Stimulated activated memory B cell treated with anti-CD40 and anti-IgM and Interleukin-4, amounts not matched to agents 10 μg/mL and 1 μg/mL and 100 μg/mL, for 72 hours (primary cell): ENCODE measurements at regions not wholly inside any gene's neighbourhood (a gene's known extent, or its start where the extent isn't known, plus 50 kb on each side); places are given as distances from the start of the nearest gene placed in this dataset.
"Not testable (repeated sequence)": the region's sequence is repeated elsewhere in the genome, so short reads cannot be mapped to it uniquely, and the experiment has no call there.

ENCODE experiments used
- ATAC-seq: fragments of 150-1000 bp; cut with Tn5 transposase; 2 replicates; pipeline ENCODE4 v1.10.0; 2021
- H3K27ac Mint-ChIP-seq: one replicate; pipeline ENCODE4 v1.8.0; 2022; ENCODE audit warnings: mild to moderate bottlenecking, mixed read lengths
- H3K27me3 Mint-ChIP-seq: one replicate; pipeline ENCODE4 v1.8.0; 2022; ENCODE audit warnings: mixed read lengths
- H3K36me3 Mint-ChIP-seq: one replicate; pipeline ENCODE4 v1.8.0; 2022; ENCODE audit warnings: mixed read lengths
- H3K4me1 Mint-ChIP-seq: one replicate; pipeline ENCODE4 v1.8.0; 2022; ENCODE audit warnings: mixed read lengths
- H3K4me3 Mint-ChIP-seq: one replicate; pipeline ENCODE4 v1.8.0; 2022; ENCODE audit warnings: mild to moderate bottlenecking, moderate library complexity, mixed read lengths
- H3K9me3 Mint-ChIP-seq: one replicate; pipeline ENCODE4 v1.8.0; 2022; ENCODE audit warnings: mixed read lengths

GRCh38 chr6:140160494-140160893 is 786.0 kb upstream of the CITED2 start:
- no peak overlapping the region for H3K27ac Mint-ChIP-seq
- H3K9me3 Mint-ChIP-seq: peaks cover 2% of the 10 kb centered on the region
- no peaks in the 10 kb centered on the region for H3K27me3 Mint-ChIP-seq
- H3K4me3 Mint-ChIP-seq: no peak overlapping the region
- H3K4me1 Mint-ChIP-seq: no peaks in the 10 kb centered on the region
- no peaks in the 10 kb centered on the region for H3K36me3 Mint-ChIP-seq
- no peak for ATAC-seq

- ATAC-seq: no peak
- Mint-ChIP-seq H3K27ac (no peak overlapping the region), H3K27me3 (no peaks in the 10 kb centered on the region), H3K4me1 (no peaks in the 10 kb centered on the region), H3K4me3 (no peak overlapping the region), H3K9me3 (no peaks in the 10 kb centered on the region), H3K36me3 (no peaks in the 10 kb centered on the region)
Observed at GRCh38 chr6:140156131-140156530, 781.7 kb upstream of the CITED2 start.

GRCh38 chr6:140155451-140156126 is 781.1 kb upstream of the CITED2 start:
- ATAC-seq: no peak
- Mint-ChIP-seq H3K9me3 (no peaks in the 10 kb centered on the region), H3K4me3 (no peak overlapping the region), H3K27ac (no peak overlapping the region), H3K4me1 (no peaks in the 10 kb centered on the region), H3K27me3 (no peaks in the 10 kb centered on the region), H3K36me3 (no peaks in the 10 kb centered on the region)

- no peaks in the 10 kb centered on the region for H3K36me3 Mint-ChIP-seq
- H3K27me3 Mint-ChIP-seq: no peaks in the 10 kb centered on the region
- no peak overlapping the region for H3K27ac Mint-ChIP-seq
- H3K4me1 Mint-ChIP-seq: no peaks in the 10 kb centered on the region
- H3K4me3 Mint-ChIP-seq: no peak overlapping the region
- H3K9me3 Mint-ChIP-seq: no peaks in the 10 kb centered on the region
- no peak for ATAC-seq
Observed at GRCh38 chr6:140153703-140154102, 779.3 kb upstream of the CITED2 start.

GRCh38 chr6:140147825-140148814 is 773.7 kb upstream of the CITED2 start:
- H3K27me3 Mint-ChIP-seq, H3K36me3 Mint-ChIP-seq, H3K4me3 Mint-ChIP-seq, H3K27ac Mint-ChIP-seq, H3K9me3 Mint-ChIP-seq, H3K4me1 Mint-ChIP-seq: not testable (repeated sequence)
- peak; percentile 59 for ATAC-seq

- Mint-ChIP-seq H3K4me1 (no peaks in the 10 kb centered on the region), H3K4me3 (no peak overlapping the region), H3K27me3 (no peaks in the 10 kb centered on the region), H3K36me3 (no peaks in the 10 kb centered on the region), H3K9me3 (no peaks in the 10 kb centered on the region), H3K27ac (no peak overlapping the region)
- ATAC-seq: no peak
Observed at GRCh38 chr6:140140891-140141290, 766.4 kb upstream of the CITED2 start.

GRCh38 chr6:140138311-140139010 is 764.0 kb upstream of the CITED2 start:
- H3K9me3 Mint-ChIP-seq: no peaks in the 10 kb centered on the region
- H3K36me3 Mint-ChIP-seq: no peaks in the 10 kb centered on the region
- no peaks in the 10 kb centered on the region for H3K27me3 Mint-ChIP-seq
- no peak overlapping the region for H3K27ac Mint-ChIP-seq
- no peak overlapping the region for H3K4me3 Mint-ChIP-seq
- ATAC-seq: peak; percentile 34
- H3K4me1 Mint-ChIP-seq: no peaks in the 10 kb centered on the region

- no peak overlapping the region for H3K4me3 Mint-ChIP-seq
- H3K4me1 Mint-ChIP-seq: no peaks in the 10 kb centered on the region
- no peaks in the 10 kb centered on the region for H3K36me3 Mint-ChIP-seq
- no peak for ATAC-seq
- H3K9me3 Mint-ChIP-seq: peaks cover 11% of the 10 kb centered on the region
- no peaks in the 10 kb centered on the region for H3K27me3 Mint-ChIP-seq
- no peak overlapping the region for H3K27ac Mint-ChIP-seq
Observed at GRCh38 chr6:140134224-140134623, 759.8 kb upstream of the CITED2 start.

GRCh38 chr6:140130074-140130473 is 755.6 kb upstream of the CITED2 start:
- H3K36me3 Mint-ChIP-seq: no peaks in the 10 kb centered on the region
- H3K4me1 Mint-ChIP-seq: no peaks in the 10 kb centered on the region
- no peak overlapping the region for H3K4me3 Mint-ChIP-seq
- H3K27me3 Mint-ChIP-seq: no peaks in the 10 kb centered on the region
- no peak for ATAC-seq
- peaks cover 15% of the 10 kb centered on the region for H3K9me3 Mint-ChIP-seq
- no peak overlapping the region for H3K27ac Mint-ChIP-seq

GRCh38 chr6:140124498-140124897 is 750.0 kb upstream of the CITED2 start:
- no peaks in the 10 kb centered on the region for H3K4me1 Mint-ChIP-seq
- no peaks in the 10 kb centered on the region for H3K36me3 Mint-ChIP-seq
- H3K9me3 Mint-ChIP-seq: peaks cover 8% of the 10 kb centered on the region
- no peak for ATAC-seq
- H3K27ac Mint-ChIP-seq: no peak overlapping the region
- H3K4me3 Mint-ChIP-seq: no peak overlapping the region
- no peaks in the 10 kb centered on the region for H3K27me3 Mint-ChIP-seq

GRCh38 chr6:140108167-140108566 is 733.7 kb upstream of the CITED2 start:
- Mint-ChIP-seq H3K27ac (no peak overlapping the region), H3K9me3 (no peaks in the 10 kb centered on the region), H3K27me3 (peaks cover 21% of the 10 kb centered on the region), H3K4me1 (no peaks in the 10 kb centered on the region), H3K4me3 (no peak overlapping the region), H3K36me3 (no peaks in the 10 kb centered on the region)
- no peak for ATAC-seq

GRCh38 chr6:140107216-140107615 is 732.8 kb upstream of the CITED2 start:
- Mint-ChIP-seq H3K27me3 (peaks cover 12% of the 10 kb centered on the region), H3K9me3 (no peaks in the 10 kb centered on the region), H3K4me3 (no peak overlapping the region), H3K27ac (no peak overlapping the region), H3K4me1 (no peaks in the 10 kb centered on the region), H3K36me3 (no peaks in the 10 kb centered on the region)
- no peak for ATAC-seq

- no peak overlapping the region for H3K4me3 Mint-ChIP-seq
- ATAC-seq: no peak
Observed at GRCh38 chr6:140105857-140106256, 731.4 kb upstream of the CITED2 start.

GRCh38 chr6:140105241-140105640 is 730.8 kb upstream of the CITED2 start:
- Mint-ChIP-seq H3K4me3 (no peak overlapping the region), H3K4me1 (no peaks in the 10 kb centered on the region), H3K36me3 (no peaks in the 10 kb centered on the region), H3K27me3 (peaks cover 8% of the 10 kb centered on the region), H3K27ac (no peak overlapping the region), H3K9me3 (no peaks in the 10 kb centered on the region)
- ATAC-seq: no peak

More at GRCh38 chr6:140105857-140106256, 731.4 kb upstream of the CITED2 start:
- H3K27me3 Mint-ChIP-seq: peaks cover 8% of the 10 kb centered on the region
- H3K9me3 Mint-ChIP-seq: no peaks in the 10 kb centered on the region
- H3K4me1 Mint-ChIP-seq: no peaks in the 10 kb centered on the region
- H3K36me3 Mint-ChIP-seq: no peaks in the 10 kb centered on the region
- no peak overlapping the region for H3K27ac Mint-ChIP-seq

- no peak overlapping the region for H3K27ac Mint-ChIP-seq
Observed at GRCh38 chr6:140101818-140102217, 727.4 kb upstream of the CITED2 start.

More at GRCh38 chr6:140101818-140102217, 727.4 kb upstream of the CITED2 start:
- Mint-ChIP-seq H3K4me3 (no peak overlapping the region), H3K36me3 (no peaks in the 10 kb centered on the region), H3K27me3 (peaks cover 8% of the 10 kb centered on the region), H3K4me1 (no peaks in the 10 kb centered on the region), H3K9me3 (no peaks in the 10 kb centered on the region)
- no peak for ATAC-seq
